ENCODE measurements at regions not wholly inside any gene's neighbourhood (a gene's known extent, or its start where the extent isn't known, plus 50 kb on each side); places are given as distances from the start of the nearest gene placed in this dataset.

DNA sequence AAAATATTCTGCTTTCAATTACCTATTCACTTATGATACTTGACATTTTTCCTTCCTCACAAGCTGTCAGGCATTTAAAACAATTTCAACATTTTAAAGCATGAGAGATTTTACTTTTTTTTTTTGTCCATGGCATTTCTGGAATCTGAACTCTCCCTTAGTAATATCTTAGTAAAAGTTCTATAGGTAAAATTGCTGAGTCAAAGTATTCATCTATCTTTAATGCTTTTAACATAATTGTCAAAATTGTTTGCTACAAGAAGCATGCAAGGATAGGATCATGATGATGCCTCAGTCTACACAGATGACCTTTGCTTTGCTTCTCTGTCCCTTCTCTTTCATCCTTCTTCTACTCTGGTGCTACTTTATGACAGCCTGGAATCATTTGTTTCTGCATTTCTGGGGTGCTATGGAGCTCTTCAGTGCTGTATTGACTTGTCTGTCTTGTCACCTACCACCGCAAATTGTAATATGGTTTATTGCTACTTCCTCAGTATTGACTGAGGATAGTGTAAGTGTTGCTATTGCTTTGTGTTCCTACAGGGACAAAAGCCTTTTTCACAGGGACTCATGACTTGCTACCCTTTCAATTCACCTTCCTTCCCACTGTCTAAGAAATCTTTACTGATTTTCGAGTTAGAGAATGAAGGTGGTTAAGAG, 589.8 kb upstream of the ATP2B1 start:
- TF ChIP-seq, protein P1, sequence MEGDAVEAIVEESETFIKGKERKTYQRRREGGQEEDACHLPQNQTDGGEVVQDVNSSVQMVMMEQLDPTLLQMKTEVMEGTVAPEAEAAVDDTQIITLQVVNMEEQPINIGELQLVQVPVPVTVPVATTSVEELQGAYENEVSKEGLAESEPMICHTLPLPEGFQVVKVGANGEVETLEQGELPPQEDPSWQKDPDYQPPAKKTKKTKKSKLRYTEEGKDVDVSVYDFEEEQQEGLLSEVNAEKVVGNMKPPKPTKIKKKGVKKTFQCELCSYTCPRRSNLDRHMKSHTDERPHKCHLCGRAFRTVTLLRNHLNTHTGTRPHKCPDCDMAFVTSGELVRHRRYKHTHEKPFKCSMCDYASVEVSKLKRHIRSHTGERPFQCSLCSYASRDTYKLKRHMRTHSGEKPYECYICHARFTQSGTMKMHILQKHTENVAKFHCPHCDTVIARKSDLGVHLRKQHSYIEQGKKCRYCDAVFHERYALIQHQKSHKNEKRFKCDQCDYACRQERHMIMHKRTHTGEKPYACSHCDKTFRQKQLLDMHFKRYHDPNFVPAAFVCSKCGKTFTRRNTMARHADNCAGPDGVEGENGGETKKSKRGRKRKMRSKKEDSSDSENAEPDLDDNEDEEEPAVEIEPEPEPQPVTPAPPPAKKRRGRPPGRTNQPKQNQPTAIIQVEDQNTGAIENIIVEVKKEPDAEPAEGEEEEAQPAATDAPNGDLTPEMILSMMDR (conservative IDR thresholded peaks at IDR 0.05): no peak
- H3K27ac ChIP-seq: no peak overlapping the region

DNA sequence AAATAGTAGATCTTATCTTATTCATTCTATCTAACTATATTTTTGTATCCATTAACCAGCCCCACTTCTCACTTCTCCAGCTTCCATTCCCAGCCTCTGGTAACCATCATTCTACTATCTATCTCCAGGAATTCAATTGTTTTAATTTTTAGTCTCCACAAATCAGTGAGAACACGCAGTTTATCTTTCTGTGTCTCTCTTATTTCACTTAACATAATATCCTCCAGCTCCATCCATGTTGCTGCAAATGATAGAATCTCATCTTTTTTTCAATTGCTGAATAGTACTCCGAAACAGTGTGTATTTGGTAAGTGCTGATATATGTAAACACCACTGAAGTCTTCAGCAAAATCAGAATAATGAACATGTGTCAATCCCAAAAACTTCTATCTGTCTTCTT, 587.2 kb upstream of the ATP2B1 start:
- no peak overlapping the region for H3K27ac ChIP-seq
- TF ChIP-seq, protein P1 (conservative IDR thresholded peaks at IDR 0.05): no peak

GRCh38 chr12:90292183-90292582, 583.5 kb upstream of the ATP2B1 start:
- TF ChIP-seq, protein P1 (conservative IDR thresholded peaks at IDR 0.05): no peak
- no peak overlapping the region for H3K27ac ChIP-seq

DNA sequence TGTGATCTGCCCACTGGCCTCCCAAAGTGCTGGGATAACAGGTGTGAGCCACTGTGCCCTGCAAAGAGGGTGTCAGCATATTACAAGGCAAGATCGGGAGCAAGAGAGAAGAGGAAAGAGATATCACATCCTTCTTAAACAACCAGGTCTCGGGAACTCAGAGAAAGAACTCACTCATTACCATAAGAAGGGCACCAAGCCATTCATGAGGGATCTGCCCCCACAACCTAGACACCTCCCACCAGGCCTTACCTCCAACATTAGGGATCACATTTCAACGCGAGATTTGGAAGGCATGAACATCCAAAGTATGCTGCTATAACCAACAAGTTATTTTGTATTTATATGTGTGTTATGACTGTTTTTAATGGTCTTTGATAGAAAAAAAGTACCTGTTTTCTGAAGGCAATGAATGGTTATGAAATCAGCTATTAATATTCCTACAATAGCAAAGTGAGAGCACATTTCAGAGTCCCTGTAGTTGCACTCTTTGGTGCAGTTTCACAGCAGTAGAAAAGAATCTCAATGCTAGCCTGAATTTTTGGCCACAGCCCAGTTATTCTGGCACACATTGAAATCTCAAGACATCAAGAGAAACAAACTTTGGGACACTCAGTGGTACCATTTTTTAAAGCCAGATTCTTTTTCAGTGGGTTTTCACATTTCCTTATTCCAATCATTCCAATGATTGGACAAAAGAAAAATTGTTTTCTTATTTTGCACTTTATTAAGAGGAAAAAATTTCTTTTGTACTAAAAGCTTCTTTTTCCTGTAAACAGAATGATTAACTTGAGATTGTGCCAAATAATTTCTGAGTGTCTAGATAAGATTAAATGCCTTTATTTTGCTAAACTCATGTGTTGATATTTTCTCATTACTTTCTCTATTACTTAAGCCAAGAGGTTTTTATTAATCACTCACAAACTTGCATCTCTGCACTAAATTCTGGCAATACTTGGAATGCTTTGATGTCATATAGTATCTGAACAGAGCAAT, 582.6 kb upstream of the ATP2B1 start:
- TF ChIP-seq, protein P1 (conservative IDR thresholded peaks at IDR 0.05): no peak
- no peak overlapping the region for H3K27ac ChIP-seq

- H3K27ac ChIP-seq: no peak overlapping the region
- TF ChIP-seq, protein P1 (conservative IDR thresholded peaks at IDR 0.05): no peak
Observed at GRCh38 chr12:90287585-90287984, 578.9 kb upstream of the ATP2B1 start.

- TF ChIP-seq, protein P1 (conservative IDR thresholded peaks at IDR 0.05): no peak
Observed at GRCh38 chr12:90281154-90281868, 572.7 kb upstream of the ATP2B1 start.

GRCh38 chr12:90280564-90281058, 572.0 kb upstream of the ATP2B1 start:
- TF ChIP-seq, protein P1 (conservative IDR thresholded peaks at IDR 0.05): no peak
- no peak overlapping the region for H3K27ac ChIP-seq

More at GRCh38 chr12:90281154-90281868, 572.7 kb upstream of the ATP2B1 start:
- H3K27ac ChIP-seq: no peak overlapping the region

All from VCaP (cell line).